ENCODE measurements at regions not wholly inside any gene's neighbourhood (a gene's known extent, or its start where the extent isn't known, plus 50 kb on each side); places are given as distances from the start of the nearest gene placed in this dataset.
"Not testable (repeated sequence)": the region's sequence is repeated elsewhere in the genome, so short reads cannot be mapped to it uniquely, and the experiment has no call there.

DNA sequence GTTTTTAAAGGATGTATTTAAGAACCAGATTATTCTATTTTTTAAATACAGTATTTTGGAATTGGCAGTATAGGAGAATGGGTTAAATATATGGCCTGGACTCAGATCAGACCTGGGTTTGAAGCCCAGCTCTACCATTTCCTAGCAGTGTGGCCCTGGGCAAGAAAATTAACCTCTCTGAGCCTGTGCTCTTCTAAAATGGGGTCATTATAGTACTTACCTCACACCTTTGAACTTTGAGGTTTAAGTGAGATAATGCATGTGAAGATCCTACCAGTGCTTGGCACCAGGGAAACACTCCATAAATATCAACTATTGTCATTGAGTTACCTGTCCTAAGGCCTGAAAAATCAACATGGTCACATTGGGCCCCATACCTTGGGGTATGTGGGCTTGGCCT, 93.4 kb upstream of the WSB1 start:
- DNase-seq = no peak
- TF ChIP-seq EP300 (IDR thresholded peaks at IDR 0.05) (no peak), POLR2AphosphoS5 (IDR thresholded peaks at IDR 0.05) (no peak), POLR2A (IDR thresholded peaks at IDR 0.05) (no peak)
- TF ChIP-seq, protein P1, sequence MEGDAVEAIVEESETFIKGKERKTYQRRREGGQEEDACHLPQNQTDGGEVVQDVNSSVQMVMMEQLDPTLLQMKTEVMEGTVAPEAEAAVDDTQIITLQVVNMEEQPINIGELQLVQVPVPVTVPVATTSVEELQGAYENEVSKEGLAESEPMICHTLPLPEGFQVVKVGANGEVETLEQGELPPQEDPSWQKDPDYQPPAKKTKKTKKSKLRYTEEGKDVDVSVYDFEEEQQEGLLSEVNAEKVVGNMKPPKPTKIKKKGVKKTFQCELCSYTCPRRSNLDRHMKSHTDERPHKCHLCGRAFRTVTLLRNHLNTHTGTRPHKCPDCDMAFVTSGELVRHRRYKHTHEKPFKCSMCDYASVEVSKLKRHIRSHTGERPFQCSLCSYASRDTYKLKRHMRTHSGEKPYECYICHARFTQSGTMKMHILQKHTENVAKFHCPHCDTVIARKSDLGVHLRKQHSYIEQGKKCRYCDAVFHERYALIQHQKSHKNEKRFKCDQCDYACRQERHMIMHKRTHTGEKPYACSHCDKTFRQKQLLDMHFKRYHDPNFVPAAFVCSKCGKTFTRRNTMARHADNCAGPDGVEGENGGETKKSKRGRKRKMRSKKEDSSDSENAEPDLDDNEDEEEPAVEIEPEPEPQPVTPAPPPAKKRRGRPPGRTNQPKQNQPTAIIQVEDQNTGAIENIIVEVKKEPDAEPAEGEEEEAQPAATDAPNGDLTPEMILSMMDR (IDR thresholded peaks at IDR 0.05) = no peak
- intact Hi-C loops (cut with DNase I; ENCODE audit: low total_unique reads) = no loop called here
- peaks cover 0 to 9% (median 0%) of the 10 kb centered on the region in 3 donors for H3K27me3 ChIP-seq
- H3K36me3 ChIP-seq = no peaks in the 10 kb centered on the region
- no peak overlapping the region for H3K4me3 ChIP-seq
- no peak overlapping the region for H3K27ac ChIP-seq
- peaks cover 0 to 10% (median 3%) of the 10 kb centered on the region in 4 donors for H3K9me3 ChIP-seq
- H3K4me1 ChIP-seq = no peaks in the 10 kb centered on the region

DNA sequence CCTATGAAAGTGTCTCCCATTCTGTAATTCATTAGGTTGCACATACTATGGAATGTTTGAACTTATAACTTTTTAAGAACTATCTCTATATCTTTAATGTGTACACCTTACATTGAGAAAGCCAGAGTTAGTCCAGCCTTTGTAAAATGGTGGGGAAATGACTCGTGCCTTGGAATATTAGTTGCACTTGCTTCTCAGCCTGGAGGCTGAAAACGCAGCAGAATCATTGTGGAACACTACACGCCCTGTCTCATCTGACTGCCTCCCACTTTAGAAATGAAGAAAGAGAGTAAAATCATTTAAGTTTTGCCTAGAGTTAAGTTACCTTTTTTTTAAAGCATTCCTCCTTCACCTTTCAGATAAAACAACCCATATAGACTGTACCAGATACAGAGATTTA, 90.7 kb upstream of the WSB1 start:
- H3K9me3 ChIP-seq = no peaks in the 10 kb centered on the region
- no peak overlapping the region for H3K27ac ChIP-seq
- no peak for DNase-seq
- no peak overlapping the region for H3K4me3 ChIP-seq
- peaks cover 0 to 9% (median 0%) of the 10 kb centered on the region in 3 donors for H3K27me3 ChIP-seq
- no peaks in the 10 kb centered on the region for H3K4me1 ChIP-seq
- intact Hi-C loops (cut with DNase I; ENCODE audit: low total_unique reads) = no loop called here
- no peaks in the 10 kb centered on the region for H3K36me3 ChIP-seq
- 69 to 85% (median 73%) methylated on average over 3 of the region's 3 CpGs for WGBS, 5 donors
- TF ChIP-seq POLR2A (IDR thresholded peaks at IDR 0.05) = no peak
- TF ChIP-seq POLR2AphosphoS5 (IDR thresholded peaks at IDR 0.05) = no peak
- TF ChIP-seq, protein P1 (IDR thresholded peaks at IDR 0.05) = no peak
- TF ChIP-seq EP300 (IDR thresholded peaks at IDR 0.05) = no peak

DNA sequence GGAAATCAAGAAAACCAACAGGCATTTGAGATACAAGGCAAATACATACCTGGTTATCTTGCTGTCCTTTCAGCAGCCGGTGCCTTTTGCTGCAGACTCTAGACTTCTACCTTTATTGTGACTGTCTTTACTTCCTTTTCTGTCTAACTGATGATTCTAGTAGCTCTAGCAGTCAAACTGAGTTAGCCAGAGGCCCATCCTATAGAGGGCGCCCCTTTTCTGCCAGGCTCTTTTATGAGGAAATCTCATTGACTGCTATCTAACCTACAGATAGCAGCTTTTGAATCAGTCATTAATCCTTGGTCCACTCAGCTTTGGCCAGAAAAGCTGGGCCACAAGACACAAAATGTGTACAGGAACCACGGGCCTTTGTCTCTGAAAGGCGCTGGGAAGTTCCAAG, 87.5 kb upstream of the WSB1 start:
- no peak overlapping the region for H3K4me3 ChIP-seq
- no peak for TF ChIP-seq POLR2AphosphoS5 (IDR thresholded peaks at IDR 0.05)
- TF ChIP-seq POLR2A (IDR thresholded peaks at IDR 0.05) = no peak
- TF ChIP-seq EP300 (IDR thresholded peaks at IDR 0.05) = no peak
- TF ChIP-seq, protein P1 (IDR thresholded peaks at IDR 0.05) = no peak
- DNase-seq = no peak
- peaks cover 0 to 9% (median 0%) of the 10 kb centered on the region in 3 donors for H3K27me3 ChIP-seq
- H3K9me3 ChIP-seq = peaks cover 0 to 4% (median 0%) of the 10 kb centered on the region in 4 donors
- no peaks in the 10 kb centered on the region for H3K36me3 ChIP-seq
- H3K27ac ChIP-seq = no peak overlapping the region
- no peaks in the 10 kb centered on the region for H3K4me1 ChIP-seq
- intact Hi-C loops (cut with DNase I; ENCODE audit: low total_unique reads) = no loop called here
- WGBS, 5 donors = 29 to 53% (median 38%) methylated on average over 4 of the region's 4 CpGs

DNA sequence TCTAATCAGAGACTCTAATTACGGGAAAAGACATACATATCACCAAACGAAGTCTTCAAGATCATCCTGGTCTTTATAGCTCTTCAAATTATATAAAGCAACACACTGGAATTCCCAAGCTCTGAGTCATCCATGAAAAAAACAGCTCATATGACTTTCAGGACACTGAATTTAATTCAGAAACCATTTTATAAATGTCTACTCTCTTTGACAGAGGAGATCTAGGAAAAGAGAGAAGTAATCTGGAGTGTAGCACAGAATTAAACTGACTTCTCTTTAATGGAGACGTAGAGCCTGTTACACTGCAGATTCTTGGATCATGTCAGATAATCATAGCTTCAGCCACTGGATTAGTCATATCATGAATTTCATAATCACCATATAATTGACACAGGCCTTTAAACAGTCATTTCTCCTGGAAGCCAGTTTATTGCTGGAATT, 86.8 kb upstream of the WSB1 start:
- Histone ChIP-seq H3K36me3 (no peaks in the 10 kb centered on the region), H3K27ac (no peak overlapping the region), H3K27me3 (peaks cover 0 to 9% (median 0%) of the 10 kb centered on the region in 3 donors), H3K4me1 (no peaks in the 10 kb centered on the region), H3K9me3 (peaks cover 0 to 4% (median 0%) of the 10 kb centered on the region in 4 donors), H3K4me3 (no peak overlapping the region)
- 37 to 51% (median 48%) methylated on average over 3 of the region's 3 CpGs for WGBS, 5 donors
- TF ChIP-seq POLR2AphosphoS5 (IDR thresholded peaks at IDR 0.05) = no peak
- intact Hi-C loops (cut with DNase I; ENCODE audit: low total_unique reads) = no loop called here
- DNase-seq = no peak

DNA sequence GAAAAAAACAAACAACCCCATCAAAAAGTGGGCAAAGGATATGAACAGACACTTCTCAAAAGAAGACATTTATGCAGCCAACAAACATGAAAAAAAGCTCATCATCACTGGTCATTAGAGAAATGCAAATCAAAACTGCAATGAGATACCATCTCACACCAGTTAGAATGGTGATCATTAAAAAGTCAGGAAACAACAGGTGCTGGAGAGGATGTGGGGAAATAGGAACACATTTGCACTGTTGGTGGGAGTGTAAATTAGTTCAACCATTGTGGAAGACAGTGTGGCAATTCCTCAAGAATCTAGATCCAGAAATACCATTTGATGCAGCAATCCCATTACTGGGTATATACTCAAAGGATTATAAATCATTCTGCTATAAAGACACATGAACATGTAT, 85.5 kb upstream of the WSB1 start:
- H3K9me3 ChIP-seq; H3K27me3 ChIP-seq; H3K4me1 ChIP-seq; intact Hi-C loops (cut with DNase I; ENCODE audit: low total_unique reads); DNase-seq; H3K36me3 ChIP-seq; H3K4me3 ChIP-seq; H3K27ac ChIP-seq: not testable (repeated sequence)
